Ishikawa (cell line): ENCODE measurements at regions not wholly inside any gene's neighbourhood (a gene's known extent, or its start where the extent isn't known, plus 50 kb on each side); places are given as distances from the start of the nearest gene placed in this dataset.

Experiments
- CEBPB ChIP-seq: IDR thresholded peaks from 2 replicates; pipeline ENCODE4 v1.6.1; 2012
- EGR1 ChIP-seq: IDR thresholded peaks from 2 replicates; pipeline ENCODE4 v1.6.1; 2012
- EP300 ChIP-seq: IDR thresholded peaks from 2 replicates; pipeline ENCODE4 v1.6.1; 2012; ENCODE audit warnings: borderline replicate concordance
- FOXM1 ChIP-seq: IDR thresholded peaks from 2 replicates; pipeline ENCODE4 v1.6.1; 2012; ENCODE audit warnings: low read depth, borderline replicate concordance
- MAX ChIP-seq: IDR thresholded peaks from 2 replicates; pipeline ENCODE4 v1.6.1; 2012
- NFIC ChIP-seq: IDR thresholded peaks from 2 replicates; pipeline ENCODE4 v1.6.1; 2012
- REST ChIP-seq: IDR thresholded peaks from 2 replicates; pipeline ENCODE4 v1.6.1; 2012; ENCODE audit warnings: low read depth, mild to moderate bottlenecking
- TAF1 ChIP-seq: IDR thresholded peaks from 2 replicates; pipeline ENCODE4 v1.6.1; 2012; ENCODE audit warnings: low read depth, mild to moderate bottlenecking

- TF ChIP-seq CEBPB (no peak), FOXM1 (no peak), TAF1 (no peak), MAX (no peak), EGR1 (no peak), REST (no peak), NFIC (no peak), EP300 (no peak)
Observed at GRCh38 chr10:83119346-83119745, 1020.0 kb upstream of the GHITM start.
